NB4 (cell line): ENCODE measurements at regions not wholly inside any gene's neighbourhood (a gene's known extent, or its start where the extent isn't known, plus 50 kb on each side); places are given as distances from the start of the nearest gene placed in this dataset.

Experiments
- DNase-seq: peaks from one replicate; pipeline ENCODE4 v3.0.0; 2010; ENCODE audit warnings: low read depth
- H3K4me3 ChIP-seq: one replicate; pipeline ENCODE4 v1.5.1; 2011; ENCODE audit warnings: mild to moderate bottlenecking, low read depth, low read length, moderate library complexity
- CTCF ChIP-seq: IDR thresholded peaks from one replicate; pipeline ENCODE4 v1.5.1; 2012; ENCODE audit warnings: low read depth, low read length
- MAX ChIP-seq: IDR thresholded peaks from 2 replicates; pipeline ENCODE4 v1.6.1; 2011; ENCODE audit warnings: low read depth, low read length
- MYC ChIP-seq: IDR thresholded peaks from 2 replicates; pipeline ENCODE4 v1.6.1; 2011; ENCODE audit warnings: low read depth, low read length
- POLR2A ChIP-seq: IDR thresholded peaks from 2 replicates; pipeline ENCODE4 v1.6.1; 2011; ENCODE audit warnings: mild to moderate bottlenecking; ENCODE audit not compliant: insufficient read length; ENCODE audit errors: extremely low read depth

- H3K4me3 ChIP-seq = no peak overlapping the region
- DNase-seq = no peak
- TF ChIP-seq MAX (no peak), MYC (no peak), CTCF (no peak), POLR2A (no peak)
Observed at GRCh38 chr13:48813518-48813917, 159.8 kb downstream of the CYSLTR2 start.

- H3K4me3 ChIP-seq = no peak overlapping the region
- TF ChIP-seq POLR2A = no peak
- no peak for TF ChIP-seq CTCF
- no peak for TF ChIP-seq MAX
- no peak for TF ChIP-seq MYC
- DNase-seq = peak; percentile 7
Observed at GRCh38 chr13:48816700-48817099, 159.0 kb upstream of the FNDC3A start.

- TF ChIP-seq MAX = no peak
- no peak for TF ChIP-seq POLR2A
- no peak for TF ChIP-seq MYC
- no peak for TF ChIP-seq CTCF
- H3K4me3 ChIP-seq = no peak overlapping the region
- no peak for DNase-seq
Observed at GRCh38 chr13:48817166-48817802, 158.4 kb upstream of the FNDC3A start.

GRCh38 chr13:48818495-48819356, 157.0 kb upstream of the FNDC3A start:
- DNase-seq = no peak
- no peak overlapping the region for H3K4me3 ChIP-seq
- TF ChIP-seq MYC = no peak
- TF ChIP-seq POLR2A = no peak
- no peak for TF ChIP-seq MAX
- TF ChIP-seq CTCF = no peak

GRCh38 chr13:48819376-48819775, 156.3 kb upstream of the FNDC3A start:
- H3K4me3 ChIP-seq = no peak overlapping the region
- DNase-seq = no peak
- TF ChIP-seq MYC = no peak
- no peak for TF ChIP-seq MAX
- no peak for TF ChIP-seq CTCF
- no peak for TF ChIP-seq POLR2A
